Activated CD4-positive, alpha-beta T cell treated with anti-CD3 and anti-CD28 coated beads for 36 hours (primary cell): ENCODE measurements at regions not wholly inside any gene's neighbourhood (a gene's known extent, or its start where the extent isn't known, plus 50 kb on each side); places are given as distances from the start of the nearest gene placed in this dataset.
"Not testable (repeated sequence)": the region's sequence is repeated elsewhere in the genome, so short reads cannot be mapped to it uniquely, and the experiment has no call there.

Experiments
- ATAC-seq: fragments of 200-7000 bp; cut with Tn5 transposase; one replicate; pipeline ENCODE4 v1.10.0; 2021; ENCODE audit warnings: mild to moderate bottlenecking, moderate library complexity
- CTCF ChIA-PET: fragments of 350-600 bp; sonication (Branson Sonifier 250); formaldehyde crosslinking; loops from one replicate; lab custom pipeline; 2021; ENCODE audit warnings: antibody characterized with exemption; lab: Charles Lee
- POLR2A ChIA-PET: fragments of 350-600 bp; sonication (Branson Sonifier 250); formaldehyde crosslinking; loops from one replicate; lab custom pipeline; 2021; ENCODE audit warnings: antibody characterized with exemption, inconsistent platforms; lab: Charles Lee
- DNase-seq: peaks from one replicate; pipeline ENCODE4 v3.0.0-alpha.2; 2020
- H3K27ac Mint-ChIP-seq: one replicate; pipeline ENCODE4 v1.8.0; 2021; ENCODE audit warnings: mixed read lengths
- H3K27me3 Mint-ChIP-seq: one replicate; pipeline ENCODE4 v1.8.0; 2021; ENCODE audit warnings: mixed read lengths
- H3K36me3 Mint-ChIP-seq: one replicate; pipeline ENCODE4 v1.8.0; 2021; ENCODE audit warnings: low read depth, mixed read lengths
- H3K4me1 Mint-ChIP-seq: one replicate; pipeline ENCODE4 v1.8.0; 2021; ENCODE audit warnings: mixed read lengths
- H3K4me3 Mint-ChIP-seq: one replicate; pipeline ENCODE4 v1.8.0; 2021; ENCODE audit warnings: mild to moderate bottlenecking, moderate library complexity, mixed read lengths
- H3K9me3 Mint-ChIP-seq: one replicate; pipeline ENCODE4 v1.8.0; 2021; ENCODE audit warnings: low read depth, mixed read lengths
- intact Hi-C, 2 experiments: fragments of 100-400 bp; cut with DNase I in 1 of 2; cut with micrococcal nuclease in 1 of 2; formaldehyde crosslinking; loops; one replicate each; pipeline versions ENCODE4 v1.14.2 to v1.15.1; 2022 to 2024; cut with DNase I, micrococcal nuclease

- CTCF ChIA-PET = interaction anchor here (1.5 kb wide), 1 partner anchor 12 kb away, joined by 4 read pairs; no protein-coding TSS in a partner anchor
- H3K36me3 Mint-ChIP-seq, DNase-seq, H3K4me1 Mint-ChIP-seq, H3K9me3 Mint-ChIP-seq, H3K27ac Mint-ChIP-seq, H3K27me3 Mint-ChIP-seq, POLR2A ChIA-PET, H3K4me3 Mint-ChIP-seq, intact Hi-C loops, ATAC-seq: not testable (repeated sequence)
Observed at GRCh38 chr2:146696787-146697186, 1148.0 kb upstream of the ACVR2A start.

GRCh38 chr2:146681991-146682390 is 1162.8 kb upstream of the ACVR2A start:
- DNase-seq = no peak
- no peaks in the 10 kb centered on the region for H3K27me3 Mint-ChIP-seq
- CTCF ChIA-PET = no interaction called here
- H3K4me1 Mint-ChIP-seq = no peaks in the 10 kb centered on the region
- H3K36me3 Mint-ChIP-seq = no peaks in the 10 kb centered on the region
- H3K9me3 Mint-ChIP-seq = no peaks in the 10 kb centered on the region
- H3K27ac Mint-ChIP-seq = no peak overlapping the region
- POLR2A ChIA-PET = no interaction called here
- no peak for ATAC-seq
- intact Hi-C loops = no loop called here
- H3K4me3 Mint-ChIP-seq = no peak overlapping the region

- H3K36me3 Mint-ChIP-seq = no peaks in the 10 kb centered on the region
- H3K27ac Mint-ChIP-seq = no peak overlapping the region
- H3K4me3 Mint-ChIP-seq = no peak overlapping the region
- intact Hi-C loops = no loop called here
- CTCF ChIA-PET = no interaction called here
- H3K9me3 Mint-ChIP-seq = no peaks in the 10 kb centered on the region
- no peaks in the 10 kb centered on the region for H3K4me1 Mint-ChIP-seq
- POLR2A ChIA-PET = no interaction called here
- ATAC-seq (no peak), DNase-seq (no peak)
- no peaks in the 10 kb centered on the region for H3K27me3 Mint-ChIP-seq
Observed at GRCh38 chr2:146678516-146678915, 1166.3 kb upstream of the ACVR2A start.

- ChIA-PET POLR2A (no interaction called here), CTCF (no interaction called here)
- DNase-seq (no peak), ATAC-seq (no peak)
- Mint-ChIP-seq H3K36me3 (no peaks in the 10 kb centered on the region), H3K4me1 (no peaks in the 10 kb centered on the region), H3K4me3 (no peak overlapping the region), H3K9me3 (no peaks in the 10 kb centered on the region), H3K27ac (no peak overlapping the region), H3K27me3 (no peaks in the 10 kb centered on the region)
- intact Hi-C loops = no loop called here
Observed at GRCh38 chr2:146677280-146677679, 1167.5 kb upstream of the ACVR2A start.

GRCh38 chr2:146669735-146670134 is 1175.1 kb upstream of the ACVR2A start:
- DNase-seq (no peak), ATAC-seq (no peak)
- Mint-ChIP-seq H3K27ac (no peak overlapping the region), H3K4me1 (no peaks in the 10 kb centered on the region), H3K4me3 (no peak overlapping the region), H3K27me3 (no peaks in the 10 kb centered on the region), H3K9me3 (no peaks in the 10 kb centered on the region), H3K36me3 (no peaks in the 10 kb centered on the region)
- ChIA-PET CTCF (no interaction called here), POLR2A (no interaction called here)
- intact Hi-C loops = no loop called here

GRCh38 chr2:146666340-146666739 is 1178.5 kb upstream of the ACVR2A start:
- no peaks in the 10 kb centered on the region for H3K36me3 Mint-ChIP-seq
- ChIA-PET POLR2A (no interaction called here), CTCF (no interaction called here)
- DNase-seq (no peak), ATAC-seq (no peak)
- H3K4me1 Mint-ChIP-seq = no peaks in the 10 kb centered on the region
- no peaks in the 10 kb centered on the region for H3K27me3 Mint-ChIP-seq
- no peak overlapping the region for H3K4me3 Mint-ChIP-seq
- intact Hi-C loops = no loop called here
- no peak overlapping the region for H3K27ac Mint-ChIP-seq
- no peaks in the 10 kb centered on the region for H3K9me3 Mint-ChIP-seq

- Mint-ChIP-seq H3K4me3 (no peak overlapping the region), H3K4me1 (no peaks in the 10 kb centered on the region), H3K27me3 (no peaks in the 10 kb centered on the region), H3K36me3 (no peaks in the 10 kb centered on the region), H3K27ac (no peak overlapping the region), H3K9me3 (no peaks in the 10 kb centered on the region)
- DNase-seq = no peak
- ATAC-seq = no peak
- CTCF ChIA-PET = no interaction called here
- intact Hi-C loops = no loop called here
- POLR2A ChIA-PET = no interaction called here
Observed at GRCh38 chr2:146665800-146666199, 1179.0 kb upstream of the ACVR2A start.

- POLR2A ChIA-PET = no interaction called here
- H3K4me1 Mint-ChIP-seq = no peaks in the 10 kb centered on the region
- H3K4me3 Mint-ChIP-seq = no peak overlapping the region
- CTCF ChIA-PET = no interaction called here
- H3K36me3 Mint-ChIP-seq = no peaks in the 10 kb centered on the region
- intact Hi-C loops = no loop called here
- no peaks in the 10 kb centered on the region for H3K9me3 Mint-ChIP-seq
- H3K27me3 Mint-ChIP-seq = no peaks in the 10 kb centered on the region
- ATAC-seq (no peak), DNase-seq (no peak)
- no peak overlapping the region for H3K27ac Mint-ChIP-seq
Observed at GRCh38 chr2:146661473-146662096, 1183.2 kb upstream of the ACVR2A start.

- H3K4me3 Mint-ChIP-seq = no peak overlapping the region
- CTCF ChIA-PET = no interaction called here
- H3K9me3 Mint-ChIP-seq = no peaks in the 10 kb centered on the region
- ATAC-seq (no peak), DNase-seq (no peak)
- intact Hi-C loops = no loop called here
- H3K36me3 Mint-ChIP-seq = no peaks in the 10 kb centered on the region
- no peak overlapping the region for H3K27ac Mint-ChIP-seq
- POLR2A ChIA-PET = no interaction called here
- H3K27me3 Mint-ChIP-seq = no peaks in the 10 kb centered on the region
- H3K4me1 Mint-ChIP-seq = no peaks in the 10 kb centered on the region
Observed at GRCh38 chr2:146659976-146660375, 1184.9 kb upstream of the ACVR2A start.

- no peaks in the 10 kb centered on the region for H3K36me3 Mint-ChIP-seq
- no peaks in the 10 kb centered on the region for H3K9me3 Mint-ChIP-seq
- H3K27ac Mint-ChIP-seq = no peak overlapping the region
- ChIA-PET POLR2A (no interaction called here), CTCF (no interaction called here)
- no peaks in the 10 kb centered on the region for H3K27me3 Mint-ChIP-seq
- no peak for ATAC-seq
- intact Hi-C loops = no loop called here
- H3K4me3 Mint-ChIP-seq = no peak overlapping the region
- H3K4me1 Mint-ChIP-seq = no peaks in the 10 kb centered on the region
- DNase-seq = no peak
Observed at GRCh38 chr2:146652311-146652710, 1192.5 kb upstream of the ACVR2A start.

- Mint-ChIP-seq H3K4me1 (no peaks in the 10 kb centered on the region), H3K27ac (no peak overlapping the region), H3K9me3 (peaks cover 2% of the 10 kb centered on the region), H3K4me3 (no peak overlapping the region), H3K36me3 (no peaks in the 10 kb centered on the region), H3K27me3 (no peaks in the 10 kb centered on the region)
- DNase-seq (no peak), ATAC-seq (no peak)
- intact Hi-C loops = no loop called here
- CTCF ChIA-PET = interaction anchor here (0.6 kb wide), 1 partner anchor 41 kb away, joined by 3 read pairs; no protein-coding TSS in a partner anchor
- POLR2A ChIA-PET = no interaction called here
Observed at GRCh38 chr2:146651361-146651760, 1193.5 kb upstream of the ACVR2A start.

- CTCF ChIA-PET = no interaction called here
- Mint-ChIP-seq H3K27ac (no peak overlapping the region), H3K4me3 (no peak overlapping the region), H3K4me1 (no peaks in the 10 kb centered on the region), H3K36me3 (no peaks in the 10 kb centered on the region), H3K9me3 (peaks cover 12% of the 10 kb centered on the region), H3K27me3 (no peaks in the 10 kb centered on the region)
- intact Hi-C loops = no loop called here
- POLR2A ChIA-PET = no interaction called here
- no peak for DNase-seq
- ATAC-seq = no peak
Observed at GRCh38 chr2:146642066-146642465, 1202.8 kb upstream of the ACVR2A start.
